Prostate gland (tissue), 2 donors: ENCODE measurements at regions not wholly inside any gene's neighbourhood (a gene's known extent, or its start where the extent isn't known, plus 50 kb on each side); places are given as distances from the start of the nearest gene placed in this dataset.

Experiments used
- DNase-seq: peaks from one replicate; pipeline ENCODE4 v3.0.0-alpha.2; 2019; ENCODE audit warnings: low spot score
- H3K27ac ChIP-seq, 2 donors: fragments of 200-600 bp; sonication (generic); 2 replicates each; pipeline ENCODE4 v1.5.1; 2017 to 2019
- H3K27me3 ChIP-seq: fragments of 200-600 bp; sonication (generic); replicated peaks from 2 replicates; pipeline ENCODE4 v1.5.1; 2019; ENCODE audit not compliant: insufficient read depth
- H3K36me3 ChIP-seq, 2 donors: fragments of 200-600 bp; sonication (generic); 1 replicate in 1 of 2; 2 replicates in 1 of 2; pipeline versions ENCODE4 v1.5.1 to v1.8.1; 2017 to 2019
- H3K4me1 ChIP-seq: fragments of 200-600 bp; sonication (generic); replicated peaks from 2 replicates; pipeline ENCODE4 v1.5.1; 2019
- H3K4me3 ChIP-seq, 2 donors: fragments of 200-600 bp; sonication (generic); 2 replicates each; pipeline ENCODE4 v1.5.1; 2017 to 2019
- H3K9me3 ChIP-seq: fragments of 200-600 bp; sonication (generic); 2 replicates; pipeline ENCODE4 v1.5.1; 2017
- POLR2A ChIP-seq: fragments of 450-650 bp; IDR thresholded peaks from one replicate; pipeline ENCODE4 v1.6.1; 2016; ENCODE audit warnings: antibody characterized with exemption, mild to moderate bottlenecking
- POLR2AphosphoS5 ChIP-seq: sonication (generic); formaldehyde crosslinking; IDR thresholded peaks from one replicate; pipeline ENCODE4 v1.6.1; 2017; ENCODE audit warnings: antibody characterized with exemption
- WGBS: methylation state at CpG from one replicate; pipeline ENCODE4 v1.1.5; 2018; 5-methylcytosine and 5-hydroxymethylcytosine counted together
- intact Hi-C: fragments of 100-400 bp; cut with DNase I; formaldehyde crosslinking; loops from one replicate; pipeline ENCODE4 v1.14.2; 2022
- TF ChIP-seq, protein P1 (sequence below), 4 experiments: fragments of 200-600 bp in 2 of 4; fragments of 450-650 bp in 2 of 4; sonication (generic) in 2 of 4; IDR thresholded peaks; 1 replicate in 3 of 4; 2 replicates in 1 of 4; pipeline ENCODE4 v1.5.1; 2016 to 2019; ENCODE audit warnings: antibody characterized with exemption in 4 of 4, mild to moderate bottlenecking in 2 of 4, moderate library complexity in 2 of 4

DNA sequence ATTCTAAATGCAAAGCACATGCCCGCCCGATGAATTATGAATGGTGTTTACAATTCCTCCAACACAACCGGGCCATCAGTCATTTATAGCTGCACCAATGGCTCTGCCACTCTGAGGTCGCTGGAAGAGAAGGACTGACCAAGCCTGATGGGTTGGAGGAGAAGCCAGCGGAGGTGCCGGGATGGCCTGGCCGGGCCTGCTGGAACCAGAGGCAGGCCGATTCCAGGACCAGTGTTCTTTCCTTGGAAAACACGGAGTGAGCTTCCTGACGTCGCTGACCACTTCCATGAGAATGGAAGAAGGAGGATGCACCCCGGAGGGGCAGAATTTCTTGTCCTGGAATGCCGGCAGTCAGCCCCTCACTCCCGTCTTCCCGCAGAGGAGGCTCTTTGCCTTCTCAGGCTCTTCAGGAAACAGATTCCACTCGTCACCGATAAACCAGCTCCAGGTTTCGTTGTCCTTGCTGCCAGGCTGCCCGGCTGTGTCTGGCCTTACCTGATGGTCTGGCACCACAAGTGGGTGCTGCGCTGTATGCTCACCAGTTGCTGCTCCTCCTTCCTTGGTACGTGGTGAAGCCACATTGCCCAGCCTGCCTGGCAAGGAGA, 358.5 kb upstream of the SFSWAP start:
- Histone ChIP-seq H3K4me3 (no peak overlapping the region), H3K27ac (no peak overlapping the region), H3K27me3 (peaks cover 4% of the 10 kb centered on the region), H3K9me3 (no peaks in the 10 kb centered on the region), H3K4me1 (no peaks in the 10 kb centered on the region), H3K36me3 (no peaks in the 10 kb centered on the region)
- intact Hi-C loops: no loop called here
- DNase-seq: no peak
- TF ChIP-seq POLR2A (no peak), POLR2AphosphoS5 (no peak)
- TF ChIP-seq, protein P1, sequence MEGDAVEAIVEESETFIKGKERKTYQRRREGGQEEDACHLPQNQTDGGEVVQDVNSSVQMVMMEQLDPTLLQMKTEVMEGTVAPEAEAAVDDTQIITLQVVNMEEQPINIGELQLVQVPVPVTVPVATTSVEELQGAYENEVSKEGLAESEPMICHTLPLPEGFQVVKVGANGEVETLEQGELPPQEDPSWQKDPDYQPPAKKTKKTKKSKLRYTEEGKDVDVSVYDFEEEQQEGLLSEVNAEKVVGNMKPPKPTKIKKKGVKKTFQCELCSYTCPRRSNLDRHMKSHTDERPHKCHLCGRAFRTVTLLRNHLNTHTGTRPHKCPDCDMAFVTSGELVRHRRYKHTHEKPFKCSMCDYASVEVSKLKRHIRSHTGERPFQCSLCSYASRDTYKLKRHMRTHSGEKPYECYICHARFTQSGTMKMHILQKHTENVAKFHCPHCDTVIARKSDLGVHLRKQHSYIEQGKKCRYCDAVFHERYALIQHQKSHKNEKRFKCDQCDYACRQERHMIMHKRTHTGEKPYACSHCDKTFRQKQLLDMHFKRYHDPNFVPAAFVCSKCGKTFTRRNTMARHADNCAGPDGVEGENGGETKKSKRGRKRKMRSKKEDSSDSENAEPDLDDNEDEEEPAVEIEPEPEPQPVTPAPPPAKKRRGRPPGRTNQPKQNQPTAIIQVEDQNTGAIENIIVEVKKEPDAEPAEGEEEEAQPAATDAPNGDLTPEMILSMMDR (IDR thresholded peaks at IDR 0.05): no peak
- WGBS: 88% methylated on average over 21 of the region's 21 CpGs

DNA sequence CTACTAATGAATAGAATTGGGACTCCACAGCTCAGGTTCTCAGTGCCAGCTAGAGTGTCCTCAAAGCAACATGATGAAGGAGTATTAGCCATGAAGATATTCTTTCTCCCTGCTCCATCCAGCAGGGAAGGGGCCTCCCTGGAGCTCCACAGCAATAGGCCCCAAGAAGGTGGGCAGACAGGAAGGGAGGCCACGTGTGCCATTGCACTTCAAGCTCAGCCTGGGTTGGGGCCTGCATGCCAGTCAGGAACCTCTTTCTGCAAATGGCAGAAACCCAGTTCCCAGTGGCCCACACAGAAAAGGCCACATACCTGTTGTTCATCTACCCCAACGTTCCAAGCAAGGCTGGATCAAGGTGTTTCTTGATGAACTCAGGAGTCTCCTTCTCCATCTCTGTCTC, 357.5 kb upstream of the SFSWAP start:
- WGBS: 66% methylated on average over 2 of the region's 2 CpGs

DNA sequence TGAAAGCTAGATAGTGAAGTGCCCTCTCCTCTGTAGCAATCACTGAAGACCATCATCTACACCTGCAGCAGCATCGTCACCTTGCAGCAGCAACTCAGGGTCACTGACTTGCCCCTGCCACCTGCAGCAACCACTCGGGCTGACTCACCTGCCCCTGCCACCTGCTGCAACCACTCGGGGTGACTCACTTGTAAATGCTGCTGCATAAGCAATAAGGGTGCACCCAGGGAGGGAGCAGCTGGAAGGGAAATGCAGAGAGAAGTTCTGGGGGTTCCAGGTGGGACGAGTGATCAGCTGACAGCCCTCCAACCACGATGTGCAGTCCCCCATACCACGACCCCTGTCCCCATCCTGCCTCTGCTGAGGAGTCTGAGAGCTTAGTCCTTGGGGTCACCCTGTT, 357.1 kb upstream of the SFSWAP start:
- WGBS: 44% methylated on average over 6 of the region's 6 CpGs
- Histone ChIP-seq H3K36me3 (no peaks in the 10 kb centered on the region), H3K4me1 (no peaks in the 10 kb centered on the region), H3K9me3 (no peaks in the 10 kb centered on the region), H3K27me3 (peaks cover 4% of the 10 kb centered on the region), H3K27ac (no peak overlapping the region), H3K4me3 (no peak overlapping the region)
- TF ChIP-seq POLR2A: no peak
- TF ChIP-seq, protein P1 (IDR thresholded peaks at IDR 0.05): no peak
- no peak for TF ChIP-seq POLR2AphosphoS5
- intact Hi-C loops: no loop called here
- DNase-seq: no peak

More for the DNA sequence above, 357.5 kb upstream of the SFSWAP start:
- Histone ChIP-seq H3K4me3 (no peak overlapping the region), H3K9me3 (no peaks in the 10 kb centered on the region), H3K36me3 (no peaks in the 10 kb centered on the region), H3K27ac (no peak overlapping the region), H3K27me3 (peaks cover 4% of the 10 kb centered on the region), H3K4me1 (no peaks in the 10 kb centered on the region)
- DNase-seq: no peak
- intact Hi-C loops: no loop called here
- TF ChIP-seq POLR2AphosphoS5: no peak

DNA sequence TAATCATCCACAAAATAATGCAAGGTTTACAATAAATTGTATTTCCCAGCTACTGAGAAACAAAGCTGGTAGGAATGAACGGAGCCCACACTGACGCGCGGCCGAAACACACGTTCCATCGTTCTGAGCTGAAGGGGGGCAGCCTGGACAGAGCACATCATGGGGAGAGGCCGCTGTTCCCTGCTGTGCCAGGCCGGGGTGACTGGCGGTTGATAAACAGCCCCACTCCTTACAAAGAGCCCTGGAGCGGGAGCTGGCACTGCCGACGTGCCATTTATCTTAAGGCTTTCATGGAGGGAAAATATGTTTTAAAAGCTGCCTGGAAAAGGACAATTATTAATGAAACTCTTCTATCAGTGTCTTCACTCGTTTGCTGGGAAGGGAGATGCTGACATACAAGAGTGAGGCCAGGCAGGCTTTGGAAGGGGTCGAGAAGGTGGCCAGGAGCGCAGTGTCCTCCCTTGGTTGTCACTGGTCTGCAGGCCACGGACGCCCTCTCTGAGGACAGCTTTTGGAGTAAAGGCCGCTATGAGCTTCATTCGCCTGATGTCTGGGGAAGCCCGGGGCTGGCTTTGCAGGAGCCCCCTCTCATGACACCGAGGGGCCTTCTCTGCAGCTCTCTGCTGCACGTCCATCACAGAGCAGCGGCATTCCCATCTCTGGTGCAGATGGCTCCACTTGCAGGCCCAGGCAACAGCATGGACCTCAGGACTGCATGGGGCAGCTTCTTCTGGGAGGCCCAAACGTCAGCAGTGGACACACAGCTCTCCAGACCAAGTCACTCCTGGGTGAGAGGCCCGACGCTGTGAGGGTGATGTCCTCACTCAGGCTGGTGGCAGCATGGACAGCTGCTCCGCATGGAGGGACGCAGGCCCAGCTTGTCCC, 355.3 kb upstream of the SFSWAP start:
- no peak for DNase-seq
- no peak for TF ChIP-seq POLR2AphosphoS5
- TF ChIP-seq POLR2A: no peak
- TF ChIP-seq, protein P1 (IDR thresholded peaks at IDR 0.05): no peak
- H3K9me3 ChIP-seq: no peaks in the 10 kb centered on the region
- no peaks in the 10 kb centered on the region for H3K36me3 ChIP-seq
- intact Hi-C loops: no loop called here
- no peak overlapping the region for H3K27ac ChIP-seq
- no peaks in the 10 kb centered on the region for H3K4me1 ChIP-seq
- 80% methylated on average over 29 of the region's 29 CpGs for WGBS
- no peak overlapping the region for H3K4me3 ChIP-seq
- H3K27me3 ChIP-seq: peaks cover 4% of the 10 kb centered on the region

DNA sequence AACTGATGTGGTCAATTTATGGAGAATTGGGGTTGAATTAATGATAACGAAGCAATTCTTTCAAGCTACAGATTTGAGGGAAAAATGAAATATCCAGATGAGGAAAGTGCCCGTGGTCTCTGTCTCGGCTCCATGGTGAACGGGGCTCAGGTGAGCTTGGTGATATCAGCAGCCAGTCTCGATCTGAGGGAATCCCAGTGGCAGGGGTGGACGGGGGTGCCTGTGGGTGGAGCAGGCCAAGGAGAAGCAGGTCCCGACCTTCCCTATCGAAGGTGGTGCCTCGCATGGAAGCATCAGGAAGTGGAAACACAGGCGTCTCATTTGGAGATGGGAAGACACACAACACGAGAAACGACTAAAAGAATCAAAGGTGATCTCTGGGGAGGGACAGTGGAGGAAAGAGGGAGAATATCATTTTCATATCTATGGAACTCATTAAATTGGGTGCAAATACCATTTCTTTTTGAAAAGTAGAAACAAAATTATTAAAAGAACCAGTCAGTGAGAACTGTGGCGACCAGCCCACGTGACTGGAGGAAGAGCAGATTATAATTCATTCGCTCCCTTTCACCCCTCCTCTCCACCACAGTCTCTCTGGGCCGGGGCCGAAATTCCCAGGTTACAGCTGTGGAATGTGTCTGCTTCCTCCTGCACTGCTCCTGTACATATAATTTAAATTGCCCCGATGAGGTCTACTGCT, 354.3 kb upstream of the SFSWAP start:
- Histone ChIP-seq H3K9me3 (no peaks in the 10 kb centered on the region), H3K4me1 (no peaks in the 10 kb centered on the region), H3K27ac (no peak overlapping the region), H3K4me3 (no peak overlapping the region), H3K36me3 (no peaks in the 10 kb centered on the region), H3K27me3 (no peaks in the 10 kb centered on the region)
- 74% methylated on average over 18 of the region's 18 CpGs for WGBS
- no peak for TF ChIP-seq POLR2A
- TF ChIP-seq, protein P1 (IDR thresholded peaks at IDR 0.05): no peak
- no peak for TF ChIP-seq POLR2AphosphoS5
- intact Hi-C loops: no loop called here
- no peak for DNase-seq
